ENCODE measurements at regions not wholly inside any gene's neighbourhood (a gene's known extent, or its start where the extent isn't known, plus 50 kb on each side); places are given as distances from the start of the nearest gene placed in this dataset.

GRCh38 chr7:86339051-86339450 lies 304.7 kb upstream of the GRM3 start:
- Mint-ChIP-seq H3K27ac (no peak overlapping the region), H3K36me3 (no peaks in the 10 kb centered on the region), H3K9me3 (peaks cover 3 to 8% (median 5%) of the 10 kb centered on the region in 7 donors), H3K4me1 (no peaks in the 10 kb centered on the region), H3K27me3 (ENCODE audit: low read depth in 3 of 3) (peaks cover 0 to 1% (median 0%) of the 10 kb centered on the region in 3 donors), H3K4me3 (no peak overlapping the region)
- Histone ChIP-seq H3K9ac (ENCODE audit: insufficient read depth, low read length, poor library complexity, severe bottlenecking) (no peak overlapping the region), H4K20me1 (ENCODE audit: insufficient read depth, low read length) (no peaks in the 10 kb centered on the region), H3K36me3 (replicated peaks in 1 of 2; ENCODE audit: control insufficient read depth in 1 of 2, insufficient read depth in 2 of 2, low read length in 2 of 2) (no peaks in the 10 kb centered on the region), H3K4me3 (replicated peaks in 1 of 3; ENCODE audit: low read depth in 2 of 3, low read length in 3 of 3) (no peak overlapping the region), H3K27me3 (ENCODE audit: control insufficient read depth in 2 of 2, insufficient read depth in 2 of 2, low read length in 2 of 2) (no peaks in the 10 kb centered on the region), H3K4me2 (replicated peaks; ENCODE audit: extremely low read depth, low read length, poor library complexity, severe bottlenecking) (no peak overlapping the region), H3K27ac (ENCODE audit: low read depth in 1 of 2, low read length in 2 of 2) (no peak overlapping the region), H3K9me3 (replicated peaks in 1 of 2; ENCODE audit: control insufficient read depth in 1 of 2, insufficient read depth in 1 of 2, low read length in 2 of 2) (peaks cover 0 to 7% of the 10 kb centered on the region in 2 donors), H3K79me2 (ENCODE audit: insufficient read depth, low read length) (no peaks in the 10 kb centered on the region), H3K4me1 (ENCODE audit: control insufficient read depth in 1 of 2, insufficient read depth in 2 of 2, low read length in 2 of 2) (no peaks in the 10 kb centered on the region), H2AFZ (ENCODE audit: insufficient read depth, low read depth, low read length, poor library complexity, severe bottlenecking) (no peak overlapping the region)
- no CpG with 5 or more reads among the region's 3 CpGs for WGBS (ENCODE audit: insufficient coverage)
- intact Hi-C loops (cut with micrococcal nuclease): no loop called here
- no peak for TF ChIP-seq CTCF (IDR thresholded peaks at IDR 0.05)
- DNase-seq: no peak

GRCh38 chr7:86328801-86329433 lies 314.8 kb upstream of the GRM3 start:
- H3K4me1 Mint-ChIP-seq: no peaks in the 10 kb centered on the region
- Histone ChIP-seq H4K20me1 (ENCODE audit: insufficient read depth, low read length) (no peaks in the 10 kb centered on the region), H3K36me3 (replicated peaks in 1 of 2; ENCODE audit: control insufficient read depth in 1 of 2, insufficient read depth in 2 of 2, low read length in 2 of 2) (no peaks in the 10 kb centered on the region), H3K9ac (ENCODE audit: insufficient read depth, low read length, poor library complexity, severe bottlenecking) (no peak overlapping the region), H2AFZ (ENCODE audit: insufficient read depth, low read depth, low read length, poor library complexity, severe bottlenecking) (no peak overlapping the region), H3K9me3 (replicated peaks in 1 of 2; ENCODE audit: control insufficient read depth in 1 of 2, insufficient read depth in 1 of 2, low read length in 2 of 2) (peaks cover 0 to 5% of the 10 kb centered on the region in 2 donors), H3K27me3 (ENCODE audit: control insufficient read depth in 2 of 2, insufficient read depth in 2 of 2, low read length in 2 of 2) (no peaks in the 10 kb centered on the region), H3K79me2 (ENCODE audit: insufficient read depth, low read length) (no peaks in the 10 kb centered on the region), H3K4me1 (ENCODE audit: control insufficient read depth in 1 of 2, insufficient read depth in 2 of 2, low read length in 2 of 2) (no peaks in the 10 kb centered on the region), H3K27ac (ENCODE audit: low read depth in 1 of 2, low read length in 2 of 2) (no peak overlapping the region), H3K4me2 (replicated peaks; ENCODE audit: extremely low read depth, low read length, poor library complexity, severe bottlenecking) (no peak overlapping the region), H3K4me3 (replicated peaks in 1 of 3; ENCODE audit: low read depth in 2 of 3, low read length in 3 of 3) (no peak overlapping the region)
- TF ChIP-seq CTCF (IDR thresholded peaks at IDR 0.05): no peak
- H3K27me3 Mint-ChIP-seq (ENCODE audit: low read depth in 3 of 3): no peaks in the 10 kb centered on the region
- H3K36me3 Mint-ChIP-seq: no peaks in the 10 kb centered on the region
- H3K9me3 Mint-ChIP-seq: peaks cover 0 to 3% (median 0%) of the 10 kb centered on the region in 7 donors
- no peak for DNase-seq
- intact Hi-C loops (cut with micrococcal nuclease): no loop called here
- H3K4me3 Mint-ChIP-seq: no peak overlapping the region
- H3K27ac Mint-ChIP-seq: no peak overlapping the region
- WGBS (ENCODE audit: insufficient coverage): no CpG with 5 or more reads among the region's 1 CpG
